Calu3 (cell line): ENCODE measurements at regions not wholly inside any gene's neighbourhood (a gene's known extent, or its start where the extent isn't known, plus 50 kb on each side); places are given as distances from the start of the nearest gene placed in this dataset.

Source experiments
- BruUV-seq: library from RNA; stranded (reverse); fragments of 400-500 nt; replicated peaks from 2 replicates; lab custom pipeline; 2021; lab: Mats Ljungman, UMichigan
- CTCF ChIA-PET: fragments of 300-600 bp; sonication (Branson Sonifier 250); formaldehyde crosslinking; loops from one replicate; lab custom pipeline; 2022; ENCODE audit warnings: antibody characterized with exemption; lab: Charles Lee
- DNase-seq: peaks from one replicate; pipeline ENCODE4 v3.0.0; 2022
- H3K27ac Mint-ChIP-seq: one replicate; pipeline ENCODE4 v1.8.0; 2022; ENCODE audit warnings: mixed read lengths; ENCODE audit not compliant: unreplicated experiment
- H3K27me3 Mint-ChIP-seq: one replicate; pipeline ENCODE4 v1.8.0; 2022; ENCODE audit warnings: mixed read lengths; ENCODE audit not compliant: unreplicated experiment
- H3K36me3 Mint-ChIP-seq: one replicate; pipeline ENCODE4 v1.8.0; 2022; ENCODE audit warnings: mild to moderate bottlenecking, moderate library complexity, mixed read lengths; ENCODE audit not compliant: insufficient read depth, unreplicated experiment
- H3K4me1 Mint-ChIP-seq: one replicate; pipeline ENCODE4 v1.8.0; 2022; ENCODE audit warnings: mild to moderate bottlenecking, low read depth, mixed read lengths; ENCODE audit not compliant: unreplicated experiment
- H3K4me3 Mint-ChIP-seq: one replicate; pipeline ENCODE4 v1.8.0; 2022; ENCODE audit warnings: mild to moderate bottlenecking, low read depth, moderate library complexity, mixed read lengths; ENCODE audit not compliant: unreplicated experiment
- H3K9me3 Mint-ChIP-seq: one replicate; pipeline ENCODE4 v1.8.0; 2022; ENCODE audit warnings: low read depth, mixed read lengths; ENCODE audit not compliant: unreplicated experiment
- CTCF ChIP-seq: fragments of 200-600 bp; IDR thresholded peaks from one replicate; pipeline ENCODE4 v1.8.0; 2022; ENCODE audit warnings: antibody characterized with exemption; ENCODE audit not compliant: unreplicated experiment
- intact Hi-C: fragments of 100-400 bp; cut with micrococcal nuclease; formaldehyde crosslinking; loops from one replicate; pipeline ENCODE4 v1.10.0; 2022; ENCODE audit not compliant: unreplicated experiment

GRCh38 chr1:188261849-188262248, 1433.1 kb downstream of the PLA2G4A start:
- no peak overlapping the region for H3K4me3 Mint-ChIP-seq
- BruUV-seq, result no TSS peak
- peaks cover 10% of the 10 kb centered on the region for H3K4me1 Mint-ChIP-seq
- intact Hi-C loops, result no loop called here
- H3K27ac Mint-ChIP-seq, result no peak overlapping the region
- CTCF ChIA-PET, result no interaction called here
- peaks cover 20% of the 10 kb centered on the region for H3K9me3 Mint-ChIP-seq
- H3K27me3 Mint-ChIP-seq, result no peaks in the 10 kb centered on the region
- TF ChIP-seq CTCF, result no peak
- no peak for DNase-seq
- no peaks in the 10 kb centered on the region for H3K36me3 Mint-ChIP-seq

GRCh38 chr1:188269956-188270355, 1441.2 kb downstream of the PLA2G4A start:
- Mint-ChIP-seq H3K36me3 (no peaks in the 10 kb centered on the region), H3K4me3 (no peak overlapping the region), H3K4me1 (no peaks in the 10 kb centered on the region), H3K27me3 (no peaks in the 10 kb centered on the region), H3K9me3 (peaks cover 6% of the 10 kb centered on the region), H3K27ac (no peak overlapping the region)
- DNase-seq, result no peak
- TF ChIP-seq CTCF, result no peak
- BruUV-seq, result no TSS peak
- CTCF ChIA-PET, result no interaction called here
- intact Hi-C loops, result no loop called here

- CTCF ChIA-PET, result no interaction called here
- intact Hi-C loops, result no loop called here
- no peak overlapping the region for H3K4me3 Mint-ChIP-seq
Measured at GRCh38 chr1:188270497-188270896, 1441.7 kb downstream of the PLA2G4A start.

GRCh38 chr1:188277771-188278170, 1449.0 kb downstream of the PLA2G4A start:
- no peaks in the 10 kb centered on the region for H3K36me3 Mint-ChIP-seq
- CTCF ChIA-PET, result no interaction called here
- H3K27ac Mint-ChIP-seq, result no peak overlapping the region
- no peak for DNase-seq
- H3K4me3 Mint-ChIP-seq, result no peak overlapping the region
- no peaks in the 10 kb centered on the region for H3K9me3 Mint-ChIP-seq
- H3K4me1 Mint-ChIP-seq, result no peaks in the 10 kb centered on the region
- intact Hi-C loops, result no loop called here
- H3K27me3 Mint-ChIP-seq, result no peaks in the 10 kb centered on the region
- TF ChIP-seq CTCF, result no peak
- BruUV-seq, result no TSS peak

More at GRCh38 chr1:188270497-188270896, 1441.7 kb downstream of the PLA2G4A start:
- Mint-ChIP-seq H3K4me1 (no peaks in the 10 kb centered on the region), H3K27me3 (no peaks in the 10 kb centered on the region), H3K36me3 (no peaks in the 10 kb centered on the region), H3K9me3 (peaks cover 4% of the 10 kb centered on the region), H3K27ac (no peak overlapping the region)
- no peak for DNase-seq
- BruUV-seq, result no TSS peak
- TF ChIP-seq CTCF, result no peak
